Upper lobe of right lung (tissue), 1 donor: ENCODE measurements at regions not wholly inside any gene's neighbourhood (a gene's known extent, or its start where the extent isn't known, plus 50 kb on each side); places are given as distances from the start of the nearest gene placed in this dataset.

Experiments
- ATAC-seq: fragments of 200-7000 bp; cut with Tn5 transposase; one replicate; pipeline ENCODE4 v1.9.1; 2020; ENCODE audit warnings: mild to moderate bottlenecking, moderate library complexity
- DNase-seq: peaks from one replicate; pipeline ENCODE4 v3.0.0-alpha.2; 2020
- H3K27ac ChIP-seq: fragments of 200-600 bp; one replicate; pipeline ENCODE4 v1.8.0; 2022
- H3K27me3 ChIP-seq: fragments of 200-600 bp; one replicate; pipeline ENCODE4 v1.8.0; 2022; ENCODE audit warnings: mild to moderate bottlenecking
- H3K36me3 ChIP-seq: fragments of 200-600 bp; one replicate; pipeline ENCODE4 v1.8.0; 2022
- H3K4me1 ChIP-seq: fragments of 200-600 bp; one replicate; pipeline ENCODE4 v1.8.0; 2022
- H3K4me3 ChIP-seq: fragments of 200-600 bp; one replicate; pipeline ENCODE4 v1.8.0; 2022; ENCODE audit warnings: mild to moderate bottlenecking
- H3K9me3 ChIP-seq: fragments of 200-600 bp; one replicate; pipeline ENCODE4 v1.8.0; 2022
- CTCF ChIP-seq: fragments of 200-600 bp; IDR thresholded peaks from one replicate; pipeline ENCODE4 v1.8.0; 2022; ENCODE audit warnings: antibody characterized with exemption
- intact Hi-C: fragments of 100-400 bp; cut with DNase I; formaldehyde crosslinking; loops from one replicate; pipeline ENCODE4 v1.11.0; 2022
- donor health status: DM: no; HTN: yes; CAD: no; lungs with severe emphysema.

DNA sequence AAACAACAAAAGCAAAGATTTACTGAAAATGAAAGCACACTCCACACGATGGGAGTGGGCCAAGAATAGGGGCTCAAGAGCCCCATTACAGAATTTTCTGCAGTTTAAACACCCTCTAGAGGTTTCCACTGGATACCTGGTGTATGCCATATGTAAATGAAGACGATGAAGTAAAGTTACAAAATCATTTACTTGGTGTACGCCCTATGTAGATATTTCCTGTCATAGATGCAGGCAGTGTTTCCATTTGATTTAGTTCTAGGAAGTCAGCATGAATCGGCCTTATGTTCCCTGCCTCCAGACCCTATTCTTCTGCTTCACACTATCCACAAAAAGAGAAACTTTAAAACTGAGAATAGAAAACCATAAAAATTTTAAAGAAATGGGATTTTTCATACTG lies 404.4 kb upstream of the GJE1 start:
- no peak for DNase-seq
- Histone ChIP-seq H3K27ac (no peak overlapping the region), H3K9me3 (no peaks in the 10 kb centered on the region), H3K36me3 (no peaks in the 10 kb centered on the region), H3K27me3 (no peaks in the 10 kb centered on the region), H3K4me3 (no peak overlapping the region), H3K4me1 (no peaks in the 10 kb centered on the region)
- intact Hi-C loops, result no loop called here
- no peak for TF ChIP-seq CTCF
- no peak for ATAC-seq

DNA sequence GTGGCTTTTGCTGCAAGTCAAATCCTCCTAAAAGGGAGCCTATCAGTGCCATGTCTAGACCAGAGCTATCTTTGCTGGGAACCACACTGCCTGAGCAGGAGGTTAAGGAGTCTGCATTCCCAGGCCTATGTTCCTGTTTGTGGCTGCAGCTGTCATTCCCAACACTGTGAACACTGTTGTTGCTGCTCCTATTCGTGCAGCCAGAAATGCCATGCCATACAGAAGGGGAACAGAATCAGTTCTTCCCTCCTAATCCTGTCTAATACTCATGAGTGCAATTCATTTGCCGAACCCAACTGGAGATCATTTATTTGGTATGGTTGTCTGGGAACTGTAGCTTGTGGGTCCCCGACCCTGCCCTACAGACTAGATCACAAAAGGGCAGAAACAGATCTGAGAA lies 406.5 kb upstream of the GJE1 start:
- H3K4me3 ChIP-seq, result no peak overlapping the region
- H3K4me1 ChIP-seq, result no peaks in the 10 kb centered on the region
- H3K27ac ChIP-seq, result no peak overlapping the region
- no peak for TF ChIP-seq CTCF
- DNase-seq, result no peak
- no peak for ATAC-seq
- intact Hi-C loops, result no loop called here
- H3K27me3 ChIP-seq, result no peaks in the 10 kb centered on the region
- H3K9me3 ChIP-seq, result no peaks in the 10 kb centered on the region
- no peaks in the 10 kb centered on the region for H3K36me3 ChIP-seq

DNA sequence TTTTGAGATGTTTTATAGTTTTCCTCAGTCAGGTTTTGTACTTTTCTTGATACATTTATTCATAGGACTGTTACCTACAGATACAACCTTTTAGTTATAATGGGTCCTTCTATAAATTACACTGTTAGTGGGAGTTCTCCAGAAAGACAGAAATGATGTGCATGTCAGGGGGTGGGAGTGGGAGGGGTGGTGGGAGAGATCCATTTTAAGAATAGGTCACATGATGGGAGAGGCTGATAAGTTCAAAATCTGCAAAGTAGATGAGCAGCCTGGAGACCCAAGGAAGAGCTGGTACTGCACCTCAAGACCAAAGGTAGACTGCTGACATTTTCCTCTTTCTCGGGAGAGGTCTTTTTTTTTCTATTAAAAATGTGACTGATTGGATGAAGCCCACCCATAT lies 408.0 kb upstream of the GJE1 start:
- Histone ChIP-seq H3K9me3 (no peaks in the 10 kb centered on the region), H3K36me3 (no peaks in the 10 kb centered on the region)
- TF ChIP-seq CTCF, result no peak

DNA sequence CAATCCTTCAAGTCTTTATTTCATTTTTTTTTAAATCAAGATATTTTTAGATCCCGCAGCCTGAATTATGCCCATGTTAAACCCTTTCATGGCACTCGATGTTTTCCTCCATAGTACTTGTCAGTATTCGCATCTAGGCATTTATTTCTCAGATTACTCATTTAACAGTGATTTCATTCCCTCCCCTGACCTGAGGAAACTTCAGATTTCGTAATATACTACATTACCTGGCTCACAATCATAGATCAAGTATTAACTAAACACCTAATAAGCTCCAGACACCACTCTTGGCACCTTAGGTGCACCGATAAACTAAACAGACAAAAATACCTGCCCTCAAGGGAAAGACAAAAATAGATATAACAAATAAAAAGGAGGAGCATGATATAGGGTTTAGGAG lies 413.2 kb upstream of the GJE1 start:
- H3K36me3 ChIP-seq, result no peaks in the 10 kb centered on the region
- H3K27ac ChIP-seq, result no peak overlapping the region
- ATAC-seq (no peak), DNase-seq (no peak)
- no peak for TF ChIP-seq CTCF
- H3K9me3 ChIP-seq, result no peaks in the 10 kb centered on the region
- H3K4me1 ChIP-seq, result no peaks in the 10 kb centered on the region
- no peaks in the 10 kb centered on the region for H3K27me3 ChIP-seq
- no peak overlapping the region for H3K4me3 ChIP-seq
- intact Hi-C loops, result no loop called here

More for the DNA sequence above, 408.0 kb upstream of the GJE1 start:
- Histone ChIP-seq H3K4me3 (no peak overlapping the region), H3K27ac (no peak overlapping the region), H3K4me1 (no peaks in the 10 kb centered on the region), H3K27me3 (no peaks in the 10 kb centered on the region)
- ATAC-seq (no peak), DNase-seq (no peak)
- intact Hi-C loops, result no loop called here

GRCh38 chr6:141705431-141705830 lies 427.3 kb upstream of the GJE1 start:
- intact Hi-C loops, result no loop called here
- ATAC-seq, result no peak

More at GRCh38 chr6:141705431-141705830, 427.3 kb upstream of the GJE1 start:
- no peaks in the 10 kb centered on the region for H3K36me3 ChIP-seq
- no peaks in the 10 kb centered on the region for H3K27me3 ChIP-seq
- H3K4me1 ChIP-seq, result no peaks in the 10 kb centered on the region
- no peak overlapping the region for H3K4me3 ChIP-seq
- H3K27ac ChIP-seq, result no peak overlapping the region
- H3K9me3 ChIP-seq, result no peaks in the 10 kb centered on the region
- no peak for TF ChIP-seq CTCF
- no peak for DNase-seq
